HCT116 (cell line): ENCODE measurements at regions not wholly inside any gene's neighbourhood (a gene's known extent, or its start where the extent isn't known, plus 50 kb on each side); places are given as distances from the start of the nearest gene placed in this dataset.

Experiments used
- ATAC-seq: fragments of 200-7000 bp; cut with Tn5 transposase; 2 replicates; pipeline ENCODE4 v1.9.1; 2020; ENCODE audit warnings: mild to moderate bottlenecking, moderate library complexity
- BruUV-seq: library from RNA; stranded (reverse); fragments of 400-500 nt; replicated peaks from 2 replicates; lab custom pipeline; 2021; lab: Mats Ljungman, UMichigan
- CTCF ChIA-PET: fragments of 300-600 bp; sonication (Branson Sonifier 250); formaldehyde crosslinking; loops from one replicate; lab custom pipeline; 2021; ENCODE audit warnings: antibody characterized with exemption; lab: Charles Lee
- POLR2A ChIA-PET: fragments of 300-600, 350-600 bp; sonication (Branson Sonifier 250); formaldehyde crosslinking; loops from one replicate; lab custom pipeline; 2021; ENCODE audit warnings: antibody characterized with exemption; lab: Charles Lee
- RAD21 ChIA-PET, 2 experiments: fragments of 300-600 bp; sonication (Branson Sonifier 250); formaldehyde crosslinking; loops; one replicate each; lab custom pipeline; 2023; ENCODE audit warnings: low total read pairs in 2 of 2; ENCODE audit not compliant: uncharacterized antibody in 2 of 2, unreplicated experiment in 2 of 2, low non-redundant PET in 1 of 2; lab: Charles Lee
- DNase-seq: peaks from one replicate; pipeline ENCODE4 v3.0.0-alpha.2; 2010; ENCODE audit warnings: low read depth, low spot score
- H2AFZ ChIP-seq: fragments of 200-600 bp; shearing (Covaris generic), sonication (generic); 2 replicates; pipeline ENCODE4 v1.6.1; 2017; ENCODE audit warnings: low read depth, mixed run types, mixed read lengths, antibody characterized with exemption, low read length; ENCODE audit not compliant: poor library complexity, severe bottlenecking
- H3K27ac ChIP-seq: 2 replicates; pipeline ENCODE4 v1.5.1; 2012; ENCODE audit warnings: low read depth, low read length
- H3K27me3 ChIP-seq: fragments of 200-600 bp; sonication (generic); 2 replicates; pipeline ENCODE4 v1.6.1; 2016; ENCODE audit warnings: mixed run types, low read length, mixed read lengths; ENCODE audit not compliant: insufficient read depth
- H3K36me3 ChIP-seq, 2 experiments: fragments of 200-500 bp in 1 of 2; fragments of 200-600 bp in 1 of 2; sonication (Bioruptor generic) in 1 of 2; sonication (generic) in 1 of 2; 2 replicates each; pipeline versions ENCODE4 v1.5.1 to v1.6.1; 2014 to 2016; ENCODE audit warnings: low read length in 2 of 2, inconsistent platforms in 1 of 2, mixed read lengths in 1 of 2, mixed run types in 1 of 2; ENCODE audit not compliant: insufficient read depth in 2 of 2, control insufficient read depth in 1 of 2
- H3K4me1 ChIP-seq, 2 experiments: fragments of 200-600 bp in 1 of 2; sonication (generic) in 1 of 2; 2 replicates each; pipeline versions ENCODE4 v1.5.1 to v1.6.1; 2012 to 2017; ENCODE audit warnings: low read length in 2 of 2, inconsistent platforms in 1 of 2, mild to moderate bottlenecking in 1 of 2, mixed read lengths in 1 of 2, mixed run types in 1 of 2, moderate library complexity in 1 of 2; ENCODE audit not compliant: insufficient read depth in 2 of 2, control insufficient read depth in 1 of 2
- H3K4me2 ChIP-seq: fragments of 200-600 bp; sonication (generic); 2 replicates; pipeline ENCODE4 v1.6.1; 2017; ENCODE audit warnings: mixed run types, low read length, mixed read lengths
- H3K4me3 ChIP-seq, 2 experiments: fragments of 200-600 bp in 1 of 2; sonication (generic) in 1 of 2; replicated peaks in 1 of 2; 2 replicates each; pipeline ENCODE4 v1.5.1; 2011 to 2016; ENCODE audit warnings: low read length in 2 of 2, control low read depth in 1 of 2, low read depth in 1 of 2, mild to moderate bottlenecking in 1 of 2, mixed read lengths in 1 of 2, mixed run types in 1 of 2
- H3K79me2 ChIP-seq: fragments of 200-600 bp; sonication (generic); 2 replicates; pipeline ENCODE4 v1.6.1; 2017; ENCODE audit warnings: mild to moderate bottlenecking, mixed run types, low read length, moderate library complexity, mixed read lengths; ENCODE audit not compliant: insufficient read depth
- H3K9ac ChIP-seq: fragments of 200-600 bp; sonication (generic); 2 replicates; pipeline ENCODE4 v1.6.1; 2016; ENCODE audit warnings: low read length, mixed read lengths
- H3K9me2 ChIP-seq: fragments of 200-600 bp; sonication (generic), shearing (Covaris generic); 2 replicates; pipeline ENCODE4 v1.6.1; 2017; ENCODE audit warnings: mixed run types, mild to moderate bottlenecking, moderate library complexity; ENCODE audit not compliant: insufficient read depth
- H3K9me3 ChIP-seq, 2 experiments: fragments of 200-500 bp in 1 of 2; fragments of 200-600 bp in 1 of 2; sonication (Bioruptor generic) in 1 of 2; sonication (generic) in 1 of 2; 2 replicates each; pipeline ENCODE4 v1.6.1; 2014 to 2017; ENCODE audit warnings: low read length in 2 of 2, mixed read lengths in 2 of 2, inconsistent platforms in 1 of 2, low read depth in 1 of 2, mild to moderate bottlenecking in 1 of 2, mixed run types in 1 of 2, moderate library complexity in 1 of 2; ENCODE audit not compliant: control insufficient read depth in 1 of 2, insufficient read depth in 1 of 2
- H4K20me1 ChIP-seq: fragments of 200-600 bp; sonication (generic), shearing (Covaris generic); 2 replicates; pipeline ENCODE4 v1.6.1; 2017; ENCODE audit warnings: mixed run types, mild to moderate bottlenecking, moderate library complexity; ENCODE audit not compliant: insufficient read depth
- ATF3 ChIP-seq: IDR thresholded peaks from 2 replicates; pipeline ENCODE4 v1.6.1; 2012
- CBX3 ChIP-seq: IDR thresholded peaks from 2 replicates; pipeline ENCODE4 v1.6.1; 2012; ENCODE audit warnings: low read depth
- CEBPB ChIP-seq: IDR thresholded peaks from 2 replicates; pipeline ENCODE4 v1.6.1; 2012; ENCODE audit warnings: low read depth
- EGR1 ChIP-seq: IDR thresholded peaks from 2 replicates; pipeline ENCODE4 v1.6.1; 2012; ENCODE audit warnings: low read depth
- ELF1 ChIP-seq: IDR thresholded peaks from 2 replicates; pipeline ENCODE4 v1.6.1; 2012; ENCODE audit warnings: low read depth, borderline replicate concordance
- EZH2phosphoT487 ChIP-seq: fragments of 200-600 bp; IDR thresholded peaks from 2 replicates; pipeline ENCODE4 v1.6.1; 2018; ENCODE audit warnings: antibody characterized with exemption, borderline replicate concordance
- JUND ChIP-seq: IDR thresholded peaks from 2 replicates; pipeline ENCODE4 v1.6.1; 2012
- POLR2A ChIP-seq: IDR thresholded peaks from 2 replicates; pipeline ENCODE4 v1.7.0; 2011; ENCODE audit warnings: borderline replicate concordance; ENCODE audit not compliant: insufficient read depth, insufficient read length; ENCODE audit errors: extremely low read depth
- RAD21 ChIP-seq: IDR thresholded peaks from 2 replicates; pipeline ENCODE4 v1.6.1; 2012; ENCODE audit warnings: low read depth, mild to moderate bottlenecking
- SIN3A ChIP-seq: IDR thresholded peaks from 2 replicates; pipeline ENCODE4 v1.6.1; 2012; ENCODE audit warnings: low read depth
- SP1 ChIP-seq: IDR thresholded peaks from 2 replicates; pipeline ENCODE4 v1.6.1; 2012; ENCODE audit warnings: low read depth
- TCF7L2 ChIP-seq: IDR thresholded peaks from 2 replicates; pipeline ENCODE4 v1.7.0; 2011; ENCODE audit warnings: borderline replicate concordance, inconsistent platforms; ENCODE audit not compliant: insufficient read depth, insufficient read length; ENCODE audit errors: extremely low read depth
- YY1 ChIP-seq: IDR thresholded peaks from 2 replicates; pipeline ENCODE4 v1.6.1; 2011; ENCODE audit warnings: low read length, low read depth, moderate library complexity, mild to moderate bottlenecking; ENCODE audit not compliant: insufficient replicate concordance; ENCODE audit errors: extremely low read depth
- ZFX ChIP-seq: fragments of 450-650 bp; IDR thresholded peaks from 2 replicates; pipeline ENCODE4 v1.6.1; 2017
- ZNF274 ChIP-seq: fragments of 200-500 bp; sonication (Bioruptor generic); IDR thresholded peaks from 2 replicates; pipeline ENCODE4 v1.6.1; 2014; ENCODE audit warnings: mild to moderate bottlenecking, low read depth, low read length, inconsistent platforms
- intact Hi-C: fragments of 100-400 bp; cut with micrococcal nuclease; formaldehyde crosslinking; loops from 2 replicates; pipeline ENCODE4 v1.10.0; 2022
- TF ChIP-seq, protein P1 (sequence below): IDR thresholded peaks from 2 replicates; pipeline ENCODE4 v1.6.1; 2011; ENCODE audit warnings: mild to moderate bottlenecking, low read length, moderate library complexity; ENCODE audit not compliant: insufficient replicate concordance; ENCODE audit errors: extremely low read depth
- TF ChIP-seq, protein P2 (sequence below): IDR thresholded peaks from 2 replicates; pipeline ENCODE4 v1.6.1; 2012

DNA sequence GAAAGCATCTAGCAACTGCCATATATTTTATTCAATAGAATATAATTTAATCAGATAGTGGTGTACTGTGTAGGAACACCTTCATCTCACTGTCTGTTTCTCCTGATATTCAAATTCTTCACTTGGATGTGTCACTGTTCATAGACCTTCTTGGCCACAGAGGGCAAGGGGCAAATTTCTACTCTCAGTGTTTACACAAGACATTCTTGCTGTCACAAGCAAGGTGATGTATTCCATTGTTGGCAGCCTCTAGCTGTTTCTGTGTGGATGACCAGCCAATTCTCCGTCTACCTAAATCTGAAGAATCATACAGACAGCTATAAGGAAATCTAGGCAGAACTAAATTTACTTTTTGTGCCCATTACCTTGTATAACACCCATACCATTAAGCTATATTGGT lies 948.3 kb downstream of the CNTNAP5 start:
- no peak for ATAC-seq
- intact Hi-C loops = no loop called here
- CTCF ChIA-PET = no interaction called here
- no TSS peak for BruUV-seq
- no peaks in the 10 kb centered on the region for H3K79me2 ChIP-seq
- no peak for DNase-seq
- H3K27ac ChIP-seq = no peak overlapping the region
- no peaks in the 10 kb centered on the region for H4K20me1 ChIP-seq
- H3K4me1 ChIP-seq = no peaks in the 10 kb centered on the region
- H3K27me3 ChIP-seq = no peaks in the 10 kb centered on the region
- RAD21 ChIA-PET = no interaction called here
- no peak overlapping the region for H2AFZ ChIP-seq
- no peak overlapping the region for H3K4me2 ChIP-seq
- no peak overlapping the region for H3K4me3 ChIP-seq
- no peaks in the 10 kb centered on the region for H3K9me2 ChIP-seq
- POLR2A ChIA-PET = no interaction called here
- no peaks in the 10 kb centered on the region for H3K36me3 ChIP-seq
- no peak overlapping the region for H3K9ac ChIP-seq
- peaks cover 3 to 20% of the 10 kb centered on the region in 2 experiments; a peak in 2 of 4 replicates for H3K9me3 ChIP-seq
- TF ChIP-seq ATF3 (no peak), ELF1 (no peak), YY1 (no peak), EZH2phosphoT487 (no peak), POLR2A (no peak), EGR1 (no peak), JUND (no peak), SIN3A (no peak), ZNF274 (no peak), SP1 (no peak), CBX3 (no peak), TCF7L2 (no peak), CEBPB (no peak), ZFX (no peak), RAD21 (no peak)
- TF ChIP-seq, protein P1, sequence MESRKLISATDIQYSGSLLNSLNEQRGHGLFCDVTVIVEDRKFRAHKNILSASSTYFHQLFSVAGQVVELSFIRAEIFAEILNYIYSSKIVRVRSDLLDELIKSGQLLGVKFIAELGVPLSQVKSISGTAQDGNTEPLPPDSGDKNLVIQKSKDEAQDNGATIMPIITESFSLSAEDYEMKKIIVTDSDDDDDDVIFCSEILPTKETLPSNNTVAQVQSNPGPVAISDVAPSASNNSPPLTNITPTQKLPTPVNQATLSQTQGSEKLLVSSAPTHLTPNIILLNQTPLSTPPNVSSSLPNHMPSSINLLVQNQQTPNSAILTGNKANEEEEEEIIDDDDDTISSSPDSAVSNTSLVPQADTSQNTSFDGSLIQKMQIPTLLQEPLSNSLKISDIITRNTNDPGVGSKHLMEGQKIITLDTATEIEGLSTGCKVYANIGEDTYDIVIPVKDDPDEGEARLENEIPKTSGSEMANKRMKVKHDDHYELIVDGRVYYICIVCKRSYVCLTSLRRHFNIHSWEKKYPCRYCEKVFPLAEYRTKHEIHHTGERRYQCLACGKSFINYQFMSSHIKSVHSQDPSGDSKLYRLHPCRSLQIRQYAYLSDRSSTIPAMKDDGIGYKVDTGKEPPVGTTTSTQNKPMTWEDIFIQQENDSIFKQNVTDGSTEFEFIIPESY = no peak
- TF ChIP-seq, protein P2, sequence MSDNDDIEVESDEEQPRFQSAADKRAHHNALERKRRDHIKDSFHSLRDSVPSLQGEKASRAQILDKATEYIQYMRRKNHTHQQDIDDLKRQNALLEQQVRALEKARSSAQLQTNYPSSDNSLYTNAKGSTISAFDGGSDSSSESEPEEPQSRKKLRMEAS = no peak
